Stimulated activated naive CD8-positive, alpha-beta T cell treated with anti-CD3 and anti-CD28 coated beads, Interleukin-15, Interleukin-2, amounts not matched to agents 100 ng/mL and 50 ng/mL, for 24 hours (primary cell): ENCODE measurements at regions not wholly inside any gene's neighbourhood (a gene's known extent, or its start where the extent isn't known, plus 50 kb on each side); places are given as distances from the start of the nearest gene placed in this dataset.

Experiments used
- H3K27ac Mint-ChIP-seq: one replicate; pipeline ENCODE4 v1.8.0; 2021; ENCODE audit warnings: mild to moderate bottlenecking, mixed read lengths
- H3K27me3 Mint-ChIP-seq: one replicate; pipeline ENCODE4 v1.8.0; 2021; ENCODE audit warnings: mixed read lengths
- H3K36me3 Mint-ChIP-seq: one replicate; pipeline ENCODE4 v1.8.0; 2021; ENCODE audit warnings: low read depth, mixed read lengths
- H3K4me1 Mint-ChIP-seq: one replicate; pipeline ENCODE4 v1.8.0; 2021; ENCODE audit warnings: low read depth, mixed read lengths
- H3K4me3 Mint-ChIP-seq: one replicate; pipeline ENCODE4 v1.8.0; 2021; ENCODE audit warnings: mild to moderate bottlenecking, mixed read lengths
- H3K9me3 Mint-ChIP-seq: one replicate; pipeline ENCODE4 v1.8.0; 2021; ENCODE audit warnings: mixed read lengths

DNA sequence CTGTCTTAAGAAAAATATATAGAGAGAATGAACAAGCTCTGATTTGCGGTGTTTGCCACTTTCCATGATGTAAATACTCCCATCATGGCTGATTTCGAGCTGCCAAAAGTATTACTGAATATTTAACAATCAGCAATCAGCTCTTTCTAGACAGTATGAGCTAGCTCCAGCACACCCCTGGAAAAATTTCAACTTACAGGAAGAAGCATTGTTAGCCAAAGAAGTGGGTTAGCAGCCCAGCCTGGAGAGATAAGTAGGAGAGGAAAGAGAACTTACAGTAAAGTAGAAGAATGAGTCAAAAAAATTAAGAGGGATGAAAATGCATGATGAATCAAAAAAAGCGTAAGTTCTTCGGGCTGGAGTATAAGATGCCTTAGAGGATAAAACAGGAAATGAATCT lies 60.6 kb upstream of the ANK3 start:
- no peak overlapping the region for H3K27ac Mint-ChIP-seq
- H3K27me3 Mint-ChIP-seq = no peaks in the 10 kb centered on the region

DNA sequence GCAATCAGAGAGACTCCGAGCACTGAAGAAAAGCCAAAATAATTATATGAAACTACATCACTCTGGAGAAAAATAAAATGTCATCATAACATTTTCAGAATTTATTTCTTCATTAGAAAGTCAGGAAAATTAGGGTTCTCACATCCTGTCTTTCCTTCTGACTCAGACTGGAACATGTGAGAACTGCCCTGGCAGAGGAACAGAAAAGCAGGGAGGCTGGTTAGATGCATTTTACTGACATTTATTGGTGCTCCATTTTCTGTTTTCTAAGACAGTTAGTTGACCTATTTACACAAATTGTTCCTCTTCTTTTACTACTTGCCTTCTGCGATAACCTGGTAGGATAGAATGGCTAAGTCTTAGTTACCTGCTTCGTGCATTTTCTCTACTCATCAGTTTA lies 58.6 kb upstream of the ANK3 start:
- no peak overlapping the region for H3K4me3 Mint-ChIP-seq
- no peaks in the 10 kb centered on the region for H3K9me3 Mint-ChIP-seq
- no peaks in the 10 kb centered on the region for H3K36me3 Mint-ChIP-seq
- no peak overlapping the region for H3K27ac Mint-ChIP-seq
- H3K27me3 Mint-ChIP-seq = no peaks in the 10 kb centered on the region
- peaks cover 4% of the 10 kb centered on the region for H3K4me1 Mint-ChIP-seq

More for the DNA sequence above, 60.6 kb upstream of the ANK3 start:
- Mint-ChIP-seq H3K36me3 (no peaks in the 10 kb centered on the region), H3K9me3 (no peaks in the 10 kb centered on the region), H3K4me1 (peaks cover 4% of the 10 kb centered on the region), H3K4me3 (no peak overlapping the region)

DNA sequence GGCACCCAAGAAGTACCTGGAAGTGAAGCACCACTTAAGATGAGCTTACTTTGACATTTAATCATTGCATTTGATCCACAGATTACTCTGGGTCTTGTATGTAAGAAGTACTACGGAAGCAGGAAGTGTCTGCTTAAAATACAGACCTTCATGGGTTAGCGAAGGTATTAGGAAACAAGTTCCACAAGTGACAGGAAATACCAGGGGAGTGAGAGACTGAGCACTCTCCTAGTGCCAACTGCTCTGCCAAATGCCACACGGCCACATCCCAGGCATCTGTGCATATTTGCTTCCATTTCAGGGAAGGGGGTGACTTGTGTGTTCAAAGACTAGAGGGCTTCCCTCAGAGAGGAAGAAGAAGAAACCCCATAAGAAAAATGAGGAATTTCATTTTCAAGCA lies 57.2 kb upstream of the ANK3 start:
- peaks cover 4% of the 10 kb centered on the region for H3K27me3 Mint-ChIP-seq
- peaks cover 4% of the 10 kb centered on the region for H3K4me1 Mint-ChIP-seq
- no peak overlapping the region for H3K27ac Mint-ChIP-seq
- no peaks in the 10 kb centered on the region for H3K9me3 Mint-ChIP-seq
- H3K36me3 Mint-ChIP-seq = no peaks in the 10 kb centered on the region
- H3K4me3 Mint-ChIP-seq = no peak overlapping the region

DNA sequence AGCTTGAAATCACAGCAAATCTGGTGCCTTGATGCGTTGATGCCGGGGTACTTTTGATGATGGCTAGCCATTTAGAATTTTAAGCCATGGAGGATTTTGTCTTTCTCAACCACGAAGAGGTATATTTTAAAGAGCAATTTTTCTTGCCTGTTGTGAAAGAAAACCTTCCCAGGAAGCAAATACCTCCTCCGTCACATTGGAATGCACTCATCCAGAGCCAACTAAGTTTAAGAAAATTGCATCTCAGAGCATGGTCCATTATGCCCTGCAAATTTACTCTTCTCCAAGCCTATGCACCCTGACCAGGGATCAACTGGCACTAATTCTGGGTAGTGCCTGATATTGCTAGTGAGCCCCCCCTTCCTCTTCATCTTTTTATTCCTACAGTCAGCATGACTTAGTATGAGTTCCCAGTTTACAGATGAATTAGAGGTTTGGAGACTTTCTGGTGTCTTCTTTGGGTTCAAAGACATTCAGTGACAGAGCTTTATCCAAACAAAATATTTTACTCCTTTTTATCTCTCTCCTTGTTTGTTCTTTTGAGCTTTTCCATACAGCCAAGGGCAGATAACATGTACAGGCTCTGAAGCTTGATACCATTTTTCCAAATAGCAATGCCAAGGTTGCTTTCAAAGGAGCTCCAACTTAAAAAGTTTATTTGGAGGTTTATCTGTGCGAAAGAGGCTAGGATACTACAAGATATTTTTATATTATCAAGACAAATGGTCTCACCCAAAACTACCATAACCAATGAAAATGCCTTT lies 56.6 kb upstream of the ANK3 start:
- H3K4me1 Mint-ChIP-seq = peaks cover 4% of the 10 kb centered on the region
- H3K36me3 Mint-ChIP-seq = no peaks in the 10 kb centered on the region
- no peaks in the 10 kb centered on the region for H3K9me3 Mint-ChIP-seq
- H3K27ac Mint-ChIP-seq = no peak overlapping the region
- H3K4me3 Mint-ChIP-seq = no peak overlapping the region
- H3K27me3 Mint-ChIP-seq = peaks cover 4% of the 10 kb centered on the region

DNA sequence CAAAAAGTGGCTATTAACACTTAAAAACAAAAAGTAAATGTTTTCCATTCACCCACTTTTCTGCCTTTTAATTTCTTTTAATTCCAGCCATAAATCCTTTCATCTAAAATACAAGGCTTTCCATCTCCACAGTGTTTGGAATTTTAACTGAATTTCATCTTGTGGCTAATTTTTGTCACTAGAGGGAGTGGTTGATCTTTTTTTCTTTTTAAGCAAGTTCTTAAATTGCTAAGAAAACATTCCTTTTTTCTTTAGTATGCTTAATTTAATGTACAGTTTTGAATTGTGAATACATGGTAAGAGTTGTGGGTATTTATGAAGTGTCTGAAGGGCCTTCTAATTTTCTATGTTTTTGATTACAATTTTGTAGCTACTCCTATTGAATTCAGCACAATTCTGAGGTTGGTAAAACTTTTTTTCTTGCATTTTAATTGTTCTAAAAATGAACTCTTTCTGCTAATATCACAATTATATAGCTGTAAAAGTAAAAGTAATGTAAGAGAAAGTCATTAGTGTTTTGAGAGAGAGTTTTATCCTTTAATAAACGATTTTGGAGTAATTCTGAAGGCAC lies 54.9 kb upstream of the ANK3 start:
- Mint-ChIP-seq H3K4me3 (no peak overlapping the region), H3K36me3 (no peaks in the 10 kb centered on the region)

DNA sequence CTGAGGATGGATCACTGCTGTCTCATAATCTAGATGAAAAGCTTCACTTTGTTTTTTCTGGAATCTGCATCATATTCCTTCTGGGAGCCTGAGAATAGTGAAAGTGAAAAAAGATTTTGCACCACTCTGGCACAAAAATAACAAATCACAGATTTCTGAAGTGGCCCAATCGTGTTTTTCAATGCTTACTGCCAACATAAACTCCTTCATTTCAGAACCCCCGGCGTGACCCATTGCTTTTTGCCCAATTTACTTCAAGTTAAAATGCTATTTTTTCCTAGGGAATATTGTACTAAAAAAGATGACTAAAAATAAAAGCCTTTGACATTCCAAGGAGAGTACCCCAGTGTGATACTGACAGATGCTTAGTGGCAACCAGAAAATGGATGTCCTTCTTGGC lies 53.7 kb upstream of the ANK3 start:
- Mint-ChIP-seq H3K27ac (no peak overlapping the region), H3K27me3 (peaks cover 4% of the 10 kb centered on the region), H3K4me3 (no peak overlapping the region), H3K4me1 (peaks cover 4% of the 10 kb centered on the region), H3K36me3 (no peaks in the 10 kb centered on the region), H3K9me3 (no peaks in the 10 kb centered on the region)

More for the DNA sequence above, 54.9 kb upstream of the ANK3 start:
- H3K27me3 Mint-ChIP-seq = peaks cover 4% of the 10 kb centered on the region
- H3K9me3 Mint-ChIP-seq = no peaks in the 10 kb centered on the region
- peaks cover 4% of the 10 kb centered on the region for H3K4me1 Mint-ChIP-seq
- H3K27ac Mint-ChIP-seq = no peak overlapping the region

DNA sequence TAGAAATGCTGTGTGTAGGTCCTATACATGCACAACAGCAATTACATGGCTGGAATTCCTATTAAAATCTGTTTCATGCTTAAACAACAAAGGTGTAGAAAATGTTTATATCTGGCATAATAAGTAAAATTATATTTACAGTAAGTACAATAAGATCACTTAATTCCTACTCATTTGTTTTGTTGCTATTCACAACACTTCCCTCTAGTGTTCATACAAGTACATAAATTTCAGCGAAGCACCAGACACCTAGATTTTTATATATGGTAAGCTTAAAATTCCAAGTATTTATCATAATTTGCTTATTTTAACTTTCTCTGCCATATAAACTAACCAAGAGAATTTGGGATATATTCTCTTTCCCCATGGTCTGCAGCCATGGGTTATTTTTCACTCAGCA lies 51.8 kb upstream of the ANK3 start:
- Mint-ChIP-seq H3K4me1 (no peaks in the 10 kb centered on the region), H3K4me3 (no peak overlapping the region), H3K27me3 (peaks cover 4% of the 10 kb centered on the region), H3K27ac (no peak overlapping the region), H3K9me3 (no peaks in the 10 kb centered on the region), H3K36me3 (no peaks in the 10 kb centered on the region)

DNA sequence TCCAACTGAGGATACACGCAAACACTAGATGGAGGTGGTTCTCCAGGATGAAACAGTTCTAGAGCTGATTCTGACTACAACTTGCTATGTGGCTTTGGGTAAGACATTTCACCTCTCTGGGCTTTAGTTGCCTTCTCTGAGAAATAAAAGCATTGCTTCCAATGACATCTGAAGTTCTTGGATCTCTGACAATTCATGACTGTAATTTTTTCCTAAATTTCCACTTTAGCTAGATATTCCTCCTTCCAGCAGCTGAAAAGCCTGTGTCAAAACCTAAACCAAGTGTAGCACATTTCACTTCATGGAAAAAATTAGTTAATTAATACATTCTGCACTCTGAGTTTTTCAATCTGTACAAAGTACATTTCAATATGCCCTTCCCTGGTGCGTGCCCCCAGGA lies 50.0 kb upstream of the ANK3 start:
- no peaks in the 10 kb centered on the region for H3K9me3 Mint-ChIP-seq
- H3K4me3 Mint-ChIP-seq = no peak overlapping the region
- no peaks in the 10 kb centered on the region for H3K36me3 Mint-ChIP-seq
- H3K4me1 Mint-ChIP-seq = no peaks in the 10 kb centered on the region
- H3K27me3 Mint-ChIP-seq = peaks cover 4% of the 10 kb centered on the region
- H3K27ac Mint-ChIP-seq = no peak overlapping the region
